ENCODE measurements at regions not wholly inside any gene's neighbourhood (a gene's known extent, or its start where the extent isn't known, plus 50 kb on each side); places are given as distances from the start of the nearest gene placed in this dataset.

- Histone ChIP-seq H2BK5ac (ENCODE audit: low read depth, low read length) (no peak overlapping the region), H4K20me1 (replicated peaks in 1 of 2; ENCODE audit: control insufficient read depth in 1 of 2, insufficient read depth in 2 of 2, low read length in 2 of 2) (no peaks in the 10 kb centered on the region), H2AK5ac (ENCODE audit: low read depth, low read length) (no peak overlapping the region), H3K23ac (ENCODE audit: insufficient read length) (no peak overlapping the region), H2AFZ (ENCODE audit: low read length) (no peak overlapping the region), H3K9ac (replicated peaks in 1 of 4; ENCODE audit: extremely low read depth in 1 of 4, low read depth in 3 of 4, low read length in 3 of 4) (no peak overlapping the region), H4K5ac (ENCODE audit: insufficient read length, low read depth, low read length) (no peak overlapping the region), H3K79me2 (ENCODE audit: control insufficient read depth in 1 of 2, insufficient read depth in 2 of 2, low read length in 2 of 2) (no peaks in the 10 kb centered on the region), H3K27ac (ENCODE audit: low read depth, low read length) (no peak overlapping the region), H3K56ac (replicated peaks; ENCODE audit: insufficient read length, low read depth, low read length) (no peak overlapping the region), H4K8ac (ENCODE audit: extremely low read depth, insufficient read depth, low read length) (no peak overlapping the region), H3K36me3 (ENCODE audit: control insufficient read depth in 2 of 4, insufficient read depth in 4 of 4, low read length in 3 of 4) (no peaks in the 10 kb centered on the region), H2BK120ac (replicated peaks; ENCODE audit: low read depth, low read length) (no peak overlapping the region), H2BK20ac (ENCODE audit: low read length) (no peak overlapping the region), H3K4me1 (replicated peaks in 1 of 4; ENCODE audit: control insufficient read depth in 3 of 4, insufficient read depth in 4 of 4, low read length in 3 of 4) (no peaks in the 10 kb centered on the region; a peak in 1 of 7 replicates), H4K91ac (replicated peaks; ENCODE audit: insufficient read length, low read length) (no peak overlapping the region), H3K18ac (ENCODE audit: extremely low read depth, low read length) (no peak overlapping the region), H3K14ac (ENCODE audit: insufficient read length) (no peak overlapping the region), H3K4me2 (ENCODE audit: insufficient read depth in 1 of 2, low read depth in 2 of 2, low read length in 2 of 2) (no peak overlapping the region), H3K79me1 (ENCODE audit: low read depth, low read length) (no peaks in the 10 kb centered on the region), H2BK15ac (ENCODE audit: low read length) (no peak overlapping the region), H2BK12ac (ENCODE audit: low read depth, low read length) (no peak overlapping the region), H3K27me3 (replicated peaks in 1 of 4; ENCODE audit: control insufficient read depth in 3 of 4, extremely low read depth in 1 of 4, insufficient read depth in 3 of 4, low read length in 3 of 4) (no peaks in the 10 kb centered on the region), H3K4me3 (ENCODE audit: extremely low read depth in 1 of 4, insufficient read depth in 2 of 4, low read depth in 3 of 4, low read length in 4 of 4) (no peak overlapping the region), H3K4ac (replicated peaks; ENCODE audit: insufficient read length, low read depth, low read length) (no peak overlapping the region), H3K23me2 (ENCODE audit: low read depth, low read length) (no peaks in the 10 kb centered on the region), H3K9me3 (ENCODE audit: insufficient read depth in 2 of 2, low read depth in 1 of 2, low read length in 1 of 2) (no peaks in the 10 kb centered on the region)
- TF ChIP-seq CTBP2 (IDR thresholded peaks at IDR 0.05; ENCODE audit: borderline replicate concordance, insufficient read depth, insufficient read length, low read length) = no peak
- no peak for TF ChIP-seq RBBP5 (IDR thresholded peaks at IDR 0.05; ENCODE audit: borderline replicate concordance, low read depth, low read length)
- no peak for TF ChIP-seq SIRT6 (IDR thresholded peaks at IDR 0.05; ENCODE audit: low read length)
- no peak for TF ChIP-seq EGR1 (IDR thresholded peaks at IDR 0.05; ENCODE audit: borderline replicate concordance, low read depth, low read length)
- no peak for TF ChIP-seq CEBPB (IDR thresholded peaks at IDR 0.05; ENCODE audit: low read depth, low read length)
- TF ChIP-seq YY1 (IDR thresholded peaks at IDR 0.05; ENCODE audit: low read depth, low read length) = no peak
- no peak for TF ChIP-seq JUND (IDR thresholded peaks at IDR 0.05; ENCODE audit: low read length)
- no peak for TF ChIP-seq CREB1 (IDR thresholded peaks at IDR 0.05)
- TF ChIP-seq RNF2 (IDR thresholded peaks at IDR 0.05; ENCODE audit: borderline replicate concordance, low read depth, low read length, missing control alignments, poor library complexity, severe bottlenecking) = no peak
- TF ChIP-seq SRF (IDR thresholded peaks at IDR 0.05; ENCODE audit: low read depth, low read length) = no peak
- no peak for TF ChIP-seq BCL11A (IDR thresholded peaks at IDR 0.05; ENCODE audit: low read depth in 2 of 2, low read length in 2 of 2)
- no peak for TF ChIP-seq GABPA (IDR thresholded peaks at IDR 0.05; ENCODE audit: borderline replicate concordance, insufficient read depth, low read length)
- TF ChIP-seq SP4 (IDR thresholded peaks at IDR 0.05; ENCODE audit: low read length) = no peak
- TF ChIP-seq ASH2L (IDR thresholded peaks at IDR 0.05; ENCODE audit: low read length) = no peak
- no peak for TF ChIP-seq GTF2F1 (IDR thresholded peaks at IDR 0.05; ENCODE audit: borderline replicate concordance, low read depth, low read length)
- ChIA-PET POLR2A (ENCODE audit: partially characterized antibody) (interaction anchor here (0.6 kb wide), 1 partner anchor 654 kb away, joined by 5 read pairs; no protein-coding TSS in a partner anchor), CTCF (ENCODE audit: partially characterized antibody) (no interaction called here)
- FAIRE-seq (no peak), DNase-seq (ENCODE audit: low read depth in 1 of 2, low spot score in 2 of 2) (no peak)
- WGBS, 2 experiments (ENCODE audit: extremely low coverage in 1 of 2, insufficient coverage in 1 of 2, insufficient read length in 1 of 2, insufficient replicate concordance in 2 of 2, low coverage in 1 of 2, low lambda C conversion rate in 2 of 2, missing lambda C conversion rate in 1 of 2) = 96% methylated on average over 3 of the region's 3 CpGs; no CpG with 5 or more reads in 1 of the 2 experiments
Observed at GRCh38 chr12:83404521-83404920, 717.8 kb downstream of the TMTC2 start.

Measured in H1 (cell line).